ENCODE measurements at regions not wholly inside any gene's neighbourhood (a gene's known extent, or its start where the extent isn't known, plus 50 kb on each side); places are given as distances from the start of the nearest gene placed in this dataset.
A peak's percentile ranks its signal among the peaks of the same experiment; 100 is the strongest.

DNA sequence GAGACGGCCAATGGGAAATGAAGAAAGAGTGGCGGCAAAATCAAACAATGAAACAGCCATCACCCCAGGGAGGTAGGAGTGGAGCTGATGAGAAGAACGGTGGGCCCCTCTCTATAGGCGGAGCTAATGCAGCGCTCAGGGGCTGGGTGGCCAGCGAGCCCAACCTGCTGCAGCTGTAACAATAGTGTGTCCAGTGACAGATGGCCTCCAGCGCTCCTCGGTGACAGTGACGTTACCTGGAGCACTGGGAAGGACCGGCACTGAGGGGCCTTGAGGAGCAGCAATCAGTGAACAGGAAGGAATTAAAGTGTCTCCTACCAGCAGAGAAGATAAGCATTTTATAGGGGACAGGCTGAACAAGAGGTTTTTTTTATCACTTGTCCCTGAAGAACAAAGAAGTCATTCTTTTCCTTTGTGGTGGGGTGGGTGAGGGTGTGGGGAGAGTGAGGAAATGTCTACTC, 81.6 kb downstream of the FOXA2 start (continued):
- TF ChIP-seq, protein P1, sequence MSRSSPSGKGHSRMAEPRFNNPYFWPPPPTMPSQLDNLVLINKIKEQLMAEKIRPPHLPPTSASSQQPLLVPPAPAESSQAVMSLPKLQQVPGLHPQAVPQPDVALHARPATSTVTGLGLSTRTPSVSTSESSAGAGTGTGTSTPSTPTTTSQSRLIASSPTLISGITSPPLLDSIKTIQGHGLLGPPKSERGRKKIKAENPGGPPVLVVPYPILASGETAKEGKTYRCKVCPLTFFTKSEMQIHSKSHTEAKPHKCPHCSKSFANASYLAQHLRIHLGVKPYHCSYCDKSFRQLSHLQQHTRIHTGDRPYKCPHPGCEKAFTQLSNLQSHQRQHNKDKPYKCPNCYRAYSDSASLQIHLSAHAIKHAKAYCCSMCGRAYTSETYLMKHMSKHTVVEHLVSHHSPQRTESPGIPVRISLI (CRISPR knock-in tag; IDR thresholded peaks at IDR 0.05; ENCODE audit: borderline replicate concordance), result peak; percentile 82; the same call in 1 of the 2 replicates
- TF ChIP-seq MAZ (IDR thresholded peaks at IDR 0.05; ENCODE audit: borderline replicate concordance, low read depth, low read length) (no peak), MAZ (CRISPR knock-in tag; IDR thresholded peaks at IDR 0.05; ENCODE audit: low read depth) (no peak), ZNF326 (CRISPR knock-in tag; IDR thresholded peaks at IDR 0.05; ENCODE audit: borderline replicate concordance) (no peak), HMG20B (CRISPR knock-in tag; conservative IDR thresholded peaks at IDR 0.05) (0 out of 2 replicates have a peak, but pooled peaks have one; percentile 35), ZBTB21 (CRISPR knock-in tag; IDR thresholded peaks at IDR 0.05) (no peak), ZHX1 (CRISPR knock-in tag; IDR thresholded peaks at IDR 0.05; ENCODE audit: low read depth) (no peak), ZNF687 (CRISPR knock-in tag; IDR thresholded peaks at IDR 0.05) (peak; percentile 47), ZNF570 (CRISPR knock-in tag; IDR thresholded peaks at IDR 0.05; ENCODE audit: borderline replicate concordance) (no peak), ZNF788 (CRISPR knock-in tag; IDR thresholded peaks at IDR 0.05; ENCODE audit: borderline replicate concordance) (no peak), MAFF (IDR thresholded peaks at IDR 0.05; ENCODE audit: low read depth, low read length) (no peak), TFE3 (CRISPR knock-in tag; IDR thresholded peaks at IDR 0.05) (no peak), SNAPC2 (CRISPR knock-in tag; IDR thresholded peaks at IDR 0.05) (0 out of 2 replicates have a peak, but pooled peaks have one; percentile 33), ZNF207 (IDR thresholded peaks at IDR 0.05; ENCODE audit: borderline replicate concordance) (no peak), SRSF1 (optimal IDR thresholded peaks at IDR 0.05; ENCODE audit: low read depth, low read length) (no peak), STAG1 (CRISPR knock-in tag; IDR thresholded peaks at IDR 0.05) (no peak), IKZF1 (IDR thresholded peaks at IDR 0.05) (no peak), ATF4 (CRISPR knock-in tag; IDR thresholded peaks at IDR 0.05) (no peak), SAP130 (CRISPR knock-in tag; IDR thresholded peaks at IDR 0.05; ENCODE audit: low read depth) (peak; percentile 36; the same call in 1 of the 2 replicates), ZSCAN12 (CRISPR knock-in tag; IDR thresholded peaks at IDR 0.05) (no peak), CHCHD3 (CRISPR knock-in tag; IDR thresholded peaks at IDR 0.05) (0 out of 2 replicates have a peak, but pooled peaks have one; percentile 59)

Measured in HepG2 (cell line).